ENCODE measurements at regions not wholly inside any gene's neighbourhood (a gene's known extent, or its start where the extent isn't known, plus 50 kb on each side); places are given as distances from the start of the nearest gene placed in this dataset.

DNA sequence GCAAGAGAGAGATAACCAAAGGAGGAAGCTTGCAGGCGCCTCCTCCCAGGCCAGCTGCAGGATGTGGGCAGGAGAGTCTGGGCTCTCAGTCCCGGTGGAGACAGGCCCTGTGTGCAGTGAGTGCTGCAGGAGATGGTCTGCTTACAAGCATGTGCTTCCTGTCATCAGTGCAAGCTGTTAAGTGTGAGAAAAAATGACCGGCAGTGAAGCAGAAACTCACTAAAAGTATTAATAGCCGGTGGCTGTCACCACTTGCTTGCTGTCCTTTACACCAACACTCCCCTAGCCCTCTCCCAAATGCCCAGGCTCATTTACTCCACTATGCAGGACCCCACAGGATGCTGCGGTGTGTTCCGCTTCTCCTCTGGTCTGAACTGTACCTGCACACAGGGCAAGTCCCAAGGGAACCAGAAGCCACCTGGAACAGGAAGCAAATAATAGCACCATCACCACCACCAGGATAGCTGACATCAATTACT lies 435.6 kb upstream of the HS6ST1 start:
- WGBS, result 5% methylated on average over 6 of the region's 6 CpGs
- Histone ChIP-seq H3K9me3 (ENCODE audit: control insufficient read depth in 2 of 2, insufficient read depth in 1 of 2, low read length in 1 of 2) (peaks cover 0 to 10% of the 10 kb centered on the region in 2 donors), H3K4me3 (ENCODE audit: low read length in 2 of 2) (no peak overlapping the region), H3K36me3 (ENCODE audit: control insufficient read depth in 2 of 2, insufficient read depth in 2 of 2, low read length in 1 of 2) (no peaks in the 10 kb centered on the region), H3K27me3 (ENCODE audit: control insufficient read depth in 2 of 2, insufficient read depth in 1 of 2, low read length in 1 of 2) (no peaks in the 10 kb centered on the region), H3K27ac (ENCODE audit: low read depth in 1 of 2, low read length in 1 of 2) (peak overlapping the region; percentile 65 to 74), H3K4me1 (ENCODE audit: control insufficient read depth in 2 of 2, insufficient read depth in 2 of 2, low read length in 2 of 2) (peaks cover 33 to 60% of the 10 kb centered on the region in 2 donors)
- peak in 6 of 9 donors; percentile 59 to 90 (median 76) for DNase-seq (ENCODE audit: low read depth in 6 of 9, low spot score in 9 of 9)

DNA sequence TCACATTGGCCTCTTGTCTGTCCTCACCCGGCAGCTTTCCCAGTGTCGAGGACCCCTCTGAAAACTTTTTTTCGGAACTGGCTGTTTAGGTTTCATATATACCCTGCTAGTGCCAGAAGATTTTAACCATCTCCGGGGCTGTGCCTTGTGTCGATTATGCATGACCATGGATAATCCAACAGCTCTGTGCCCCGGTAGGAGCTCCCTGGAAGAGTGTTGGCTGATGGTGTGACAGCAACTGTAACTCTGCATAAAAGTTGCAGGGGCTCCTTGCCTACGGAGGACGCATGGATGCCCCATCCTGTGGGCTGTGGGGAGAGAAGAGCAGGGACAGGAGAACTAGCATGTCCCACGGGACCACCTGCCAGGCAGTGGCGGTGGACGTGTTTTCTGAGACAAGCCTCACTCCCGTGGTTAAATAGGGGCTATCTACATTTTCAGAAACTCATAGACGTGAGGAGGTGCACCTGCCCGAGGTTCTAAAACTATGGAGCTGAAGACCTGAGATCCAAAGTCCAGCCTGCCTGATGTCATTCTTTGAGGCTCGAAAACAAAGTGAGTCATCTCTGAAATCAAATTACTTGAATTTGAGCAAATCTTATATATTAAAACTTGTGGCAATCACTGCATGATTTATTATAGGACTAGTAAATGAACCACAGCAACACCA lies 437.2 kb upstream of the HS6ST1 start:
- Histone ChIP-seq H3K4me1 (ENCODE audit: control insufficient read depth in 2 of 2, insufficient read depth in 2 of 2, low read length in 2 of 2) (peaks cover 23 to 49% of the 10 kb centered on the region in 2 donors), H3K27ac (ENCODE audit: low read depth in 1 of 2, low read length in 1 of 2) (no peak overlapping the region), H3K36me3 (ENCODE audit: control insufficient read depth in 2 of 2, insufficient read depth in 2 of 2, low read length in 1 of 2) (no peaks in the 10 kb centered on the region)

DNA sequence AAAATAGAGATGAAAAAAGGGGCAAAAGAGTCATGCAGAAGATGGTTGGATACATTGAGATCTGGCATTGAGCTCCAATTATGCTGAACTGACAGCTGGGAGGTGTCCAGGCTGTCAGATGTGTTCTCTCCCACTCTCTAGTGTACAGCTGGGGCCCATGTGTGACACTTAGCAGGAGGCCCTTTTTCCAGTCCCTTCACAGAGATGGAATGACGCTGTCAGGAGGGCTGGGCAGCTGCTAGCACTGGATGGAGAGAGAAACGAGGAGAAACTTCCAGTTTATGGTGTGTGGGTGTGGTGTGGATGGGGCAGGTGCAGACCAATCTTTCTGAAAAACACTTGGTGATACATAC lies 437.7 kb upstream of the HS6ST1 start:
- no peak for DNase-seq (ENCODE audit: low read depth in 6 of 9, low spot score in 9 of 9)
- 53% methylated on average over 2 of the region's 2 CpGs for WGBS
- no peaks in the 10 kb centered on the region for H3K36me3 ChIP-seq (ENCODE audit: control insufficient read depth in 2 of 2, insufficient read depth in 2 of 2, low read length in 1 of 2)

More for the DNA sequence above, 437.2 kb upstream of the HS6ST1 start:
- H3K4me3 ChIP-seq (ENCODE audit: low read length in 2 of 2), result no peak overlapping the region
- WGBS, result 73% methylated on average over 15 of the region's 15 CpGs
- H3K9me3 ChIP-seq (ENCODE audit: control insufficient read depth in 2 of 2, insufficient read depth in 1 of 2, low read length in 1 of 2), result no peaks in the 10 kb centered on the region
- no peak for DNase-seq (ENCODE audit: low read depth in 6 of 9, low spot score in 9 of 9)
- no peaks in the 10 kb centered on the region for H3K27me3 ChIP-seq (ENCODE audit: control insufficient read depth in 2 of 2, insufficient read depth in 1 of 2, low read length in 1 of 2)

GRCh38 chr2:128765811-128766210 lies 447.1 kb upstream of the HS6ST1 start:
- Histone ChIP-seq H3K27ac (ENCODE audit: low read depth in 1 of 2, low read length in 1 of 2) (no peak overlapping the region), H3K4me1 (ENCODE audit: control insufficient read depth in 2 of 2, insufficient read depth in 2 of 2, low read length in 2 of 2) (peaks cover 4 to 11% of the 10 kb centered on the region in 2 donors), H3K27me3 (ENCODE audit: control insufficient read depth in 2 of 2, insufficient read depth in 1 of 2, low read length in 1 of 2) (no peaks in the 10 kb centered on the region), H3K4me3 (ENCODE audit: low read length in 2 of 2) (no peak overlapping the region), H3K9me3 (ENCODE audit: control insufficient read depth in 2 of 2, insufficient read depth in 1 of 2, low read length in 1 of 2) (no peaks in the 10 kb centered on the region), H3K36me3 (ENCODE audit: control insufficient read depth in 2 of 2, insufficient read depth in 2 of 2, low read length in 1 of 2) (no peaks in the 10 kb centered on the region)
- 79% methylated on average over 6 of the region's 6 CpGs for WGBS
- DNase-seq (ENCODE audit: low read depth in 6 of 9, low spot score in 9 of 9), result peak in 1 of 9 donors; percentile 49

More for the DNA sequence above, 437.7 kb upstream of the HS6ST1 start:
- Histone ChIP-seq H3K9me3 (ENCODE audit: control insufficient read depth in 2 of 2, insufficient read depth in 1 of 2, low read length in 1 of 2) (no peaks in the 10 kb centered on the region), H3K4me3 (ENCODE audit: low read length in 2 of 2) (no peak overlapping the region), H3K27ac (ENCODE audit: low read depth in 1 of 2, low read length in 1 of 2) (no peak overlapping the region), H3K4me1 (ENCODE audit: control insufficient read depth in 2 of 2, insufficient read depth in 2 of 2, low read length in 2 of 2) (peaks cover 23 to 45% of the 10 kb centered on the region in 2 donors), H3K27me3 (ENCODE audit: control insufficient read depth in 2 of 2, insufficient read depth in 1 of 2, low read length in 1 of 2) (no peaks in the 10 kb centered on the region)

GRCh38 chr2:128768041-128768440 lies 449.4 kb upstream of the HS6ST1 start:
- Histone ChIP-seq H3K27me3 (ENCODE audit: control insufficient read depth in 2 of 2, insufficient read depth in 1 of 2, low read length in 1 of 2) (no peaks in the 10 kb centered on the region), H3K36me3 (ENCODE audit: control insufficient read depth in 2 of 2, insufficient read depth in 2 of 2, low read length in 1 of 2) (no peaks in the 10 kb centered on the region), H3K27ac (ENCODE audit: low read depth in 1 of 2, low read length in 1 of 2) (no peak overlapping the region), H3K9me3 (ENCODE audit: control insufficient read depth in 2 of 2, insufficient read depth in 1 of 2, low read length in 1 of 2) (no peaks in the 10 kb centered on the region), H3K4me1 (ENCODE audit: control insufficient read depth in 2 of 2, insufficient read depth in 2 of 2, low read length in 2 of 2) (peaks cover 4 to 11% of the 10 kb centered on the region in 2 donors), H3K4me3 (ENCODE audit: low read length in 2 of 2) (no peak overlapping the region)
- 100% methylated on average over 1 of the region's 1 CpG for WGBS
- DNase-seq (ENCODE audit: low read depth in 6 of 9, low spot score in 9 of 9), result no peak

DNA sequence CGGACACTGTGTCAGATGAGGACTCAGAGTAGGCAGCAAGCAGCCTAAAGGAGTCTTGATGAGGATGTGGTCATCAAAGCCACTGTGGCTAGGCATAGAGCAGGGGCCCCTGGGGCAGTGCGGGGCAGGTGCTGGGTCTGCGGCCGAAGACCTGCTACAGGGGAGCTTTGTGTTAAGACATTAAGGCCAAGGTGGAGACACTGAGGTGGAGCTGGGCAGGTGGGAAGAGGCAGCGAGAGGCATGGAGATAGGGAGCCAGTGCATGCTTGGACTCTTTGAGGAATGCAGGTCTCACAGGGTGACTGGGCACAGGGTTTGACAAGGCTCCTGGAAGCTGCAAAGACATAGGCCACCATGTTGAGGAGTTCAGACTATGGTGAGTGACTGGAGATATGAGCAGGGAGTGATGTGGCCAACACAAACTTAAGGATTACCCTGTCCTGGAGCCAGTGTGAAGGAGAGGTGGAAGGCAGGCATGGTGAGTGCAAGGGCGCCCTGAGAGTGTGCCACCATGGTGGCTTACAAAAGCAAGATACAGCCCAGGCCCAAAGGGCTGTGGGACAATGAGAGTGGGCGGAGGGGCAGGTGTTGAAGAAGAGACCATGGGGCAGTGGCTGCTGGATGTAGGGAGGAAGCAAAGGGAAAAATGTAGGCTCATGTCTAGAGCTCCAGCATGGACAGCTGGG lies 450.9 kb upstream of the HS6ST1 start:
- DNase-seq (ENCODE audit: low read depth in 6 of 9, low spot score in 9 of 9), result no peak
- no peaks in the 10 kb centered on the region for H3K36me3 ChIP-seq (ENCODE audit: control insufficient read depth in 2 of 2, insufficient read depth in 2 of 2, low read length in 1 of 2)
- no peak overlapping the region for H3K27ac ChIP-seq (ENCODE audit: low read depth in 1 of 2, low read length in 1 of 2)
- H3K27me3 ChIP-seq (ENCODE audit: control insufficient read depth in 2 of 2, insufficient read depth in 1 of 2, low read length in 1 of 2), result no peaks in the 10 kb centered on the region
- no peak overlapping the region for H3K4me3 ChIP-seq (ENCODE audit: low read length in 2 of 2)
- H3K9me3 ChIP-seq (ENCODE audit: control insufficient read depth in 2 of 2, insufficient read depth in 1 of 2, low read length in 1 of 2), result no peaks in the 10 kb centered on the region
- 90% methylated on average over 7 of the region's 7 CpGs for WGBS
- H3K4me1 ChIP-seq (ENCODE audit: control insufficient read depth in 2 of 2, insufficient read depth in 2 of 2, low read length in 2 of 2), result peaks cover 4 to 11% of the 10 kb centered on the region in 2 donors

DNA sequence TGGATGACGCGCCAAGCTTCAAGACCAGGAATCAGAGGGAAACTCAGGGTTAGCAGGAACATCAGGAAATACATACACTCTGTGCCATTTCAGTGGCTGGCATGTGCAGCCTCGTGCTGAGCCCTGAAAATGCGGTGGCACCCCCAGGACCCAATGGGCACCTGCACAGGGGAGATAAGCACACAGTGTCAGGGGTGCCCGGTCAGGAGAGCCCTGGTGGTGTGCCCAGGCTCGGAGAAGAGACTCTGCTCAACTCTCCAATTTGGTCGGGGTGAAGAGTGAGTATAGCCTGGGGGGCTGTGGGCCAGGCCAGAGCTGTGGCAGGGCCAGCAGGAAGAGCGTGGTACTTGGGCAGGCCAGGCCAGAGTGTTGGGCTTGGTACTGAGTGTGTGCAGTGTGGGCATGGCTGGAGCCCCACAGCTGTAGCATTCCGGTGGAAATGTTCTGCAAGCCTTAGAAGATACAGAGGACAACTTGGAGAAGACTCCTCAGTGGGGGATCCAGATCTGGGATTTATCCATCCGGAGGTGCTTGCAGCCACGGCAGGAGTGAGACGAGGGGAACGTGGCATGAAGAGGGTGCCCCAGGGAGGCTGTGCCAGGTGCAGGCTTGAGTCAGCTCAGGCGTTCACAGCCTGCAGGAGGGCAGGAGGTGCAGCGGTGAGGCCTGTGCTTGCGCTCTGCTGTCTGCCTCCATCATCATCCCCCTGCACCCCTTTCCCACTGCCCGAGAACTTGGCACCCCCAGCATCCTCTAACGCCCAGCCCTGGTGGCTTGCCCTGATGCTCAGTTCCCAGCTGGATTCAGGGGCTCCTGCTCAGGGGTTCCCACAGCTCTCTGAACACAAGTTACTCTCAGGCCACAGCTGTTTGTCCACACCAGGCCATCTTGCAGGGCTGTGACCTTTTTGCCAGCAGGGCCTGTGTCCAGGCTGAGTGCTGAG lies 451.7 kb upstream of the HS6ST1 start:
- H3K9me3 ChIP-seq (ENCODE audit: control insufficient read depth in 2 of 2, insufficient read depth in 1 of 2, low read length in 1 of 2), result no peaks in the 10 kb centered on the region
- no peaks in the 10 kb centered on the region for H3K36me3 ChIP-seq (ENCODE audit: control insufficient read depth in 2 of 2, insufficient read depth in 2 of 2, low read length in 1 of 2)
- no peak overlapping the region for H3K4me3 ChIP-seq (ENCODE audit: low read length in 2 of 2)
- no peaks in the 10 kb centered on the region for H3K27me3 ChIP-seq (ENCODE audit: control insufficient read depth in 2 of 2, insufficient read depth in 1 of 2, low read length in 1 of 2)
- 98% methylated on average over 18 of the region's 18 CpGs for WGBS
- DNase-seq (ENCODE audit: low read depth in 6 of 9, low spot score in 9 of 9), result no peak
- H3K4me1 ChIP-seq (ENCODE audit: control insufficient read depth in 2 of 2, insufficient read depth in 2 of 2, low read length in 2 of 2), result peaks cover 4 to 8% of the 10 kb centered on the region in 2 donors
- no peak overlapping the region for H3K27ac ChIP-seq (ENCODE audit: low read depth in 1 of 2, low read length in 1 of 2)

DNA sequence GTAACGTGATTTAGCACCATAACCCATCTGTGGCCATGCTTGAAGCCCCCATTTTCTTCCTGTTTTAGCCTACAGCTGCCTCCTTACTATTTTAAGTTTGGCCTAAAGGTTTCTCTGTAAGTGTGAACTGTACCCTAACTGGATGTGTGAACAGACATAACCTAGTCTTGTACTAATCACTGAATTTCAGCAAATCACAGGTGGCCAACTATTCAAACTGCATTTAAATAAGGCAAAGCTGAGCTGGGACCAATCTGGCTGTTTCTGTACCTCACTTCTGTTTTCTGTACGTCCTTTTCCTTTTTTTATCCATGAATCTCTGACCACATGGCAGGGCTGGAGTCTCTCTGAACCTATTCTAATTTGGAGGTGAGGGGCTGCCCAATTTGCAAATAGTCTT lies 452.7 kb upstream of the HS6ST1 start:
- no peaks in the 10 kb centered on the region for H3K4me1 ChIP-seq (ENCODE audit: control insufficient read depth in 2 of 2, insufficient read depth in 2 of 2, low read length in 2 of 2)
- no peaks in the 10 kb centered on the region for H3K9me3 ChIP-seq (ENCODE audit: control insufficient read depth in 2 of 2, insufficient read depth in 1 of 2, low read length in 1 of 2)
- no peak overlapping the region for H3K27ac ChIP-seq (ENCODE audit: low read depth in 1 of 2, low read length in 1 of 2)
- no peak overlapping the region for H3K4me3 ChIP-seq (ENCODE audit: low read length in 2 of 2)
- WGBS, result 85% methylated on average over 2 of the region's 2 CpGs
- no peaks in the 10 kb centered on the region for H3K36me3 ChIP-seq (ENCODE audit: control insufficient read depth in 2 of 2, insufficient read depth in 2 of 2, low read length in 1 of 2)
- no peaks in the 10 kb centered on the region for H3K27me3 ChIP-seq (ENCODE audit: control insufficient read depth in 2 of 2, insufficient read depth in 1 of 2, low read length in 1 of 2)
- DNase-seq (ENCODE audit: low read depth in 6 of 9, low spot score in 9 of 9), result no peak

DNA sequence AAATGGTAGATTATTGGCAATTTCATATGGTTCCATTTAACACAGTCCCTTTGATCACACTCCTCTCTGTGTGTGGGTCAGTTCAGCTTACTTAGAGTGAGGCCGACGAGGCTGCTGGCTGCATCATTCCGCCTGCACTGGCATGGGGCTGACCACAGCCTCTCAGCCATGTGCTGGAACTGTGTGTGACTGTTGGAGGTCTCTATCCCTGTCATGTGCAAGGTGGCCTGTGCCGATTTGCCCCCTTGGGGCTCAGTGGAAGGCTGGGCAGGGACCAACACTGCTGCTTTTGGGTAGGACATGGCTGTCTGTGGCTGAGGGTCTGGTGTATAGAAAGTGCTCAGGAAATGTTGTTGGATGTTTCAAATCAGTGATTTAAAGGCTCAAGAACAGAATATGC lies 454.0 kb upstream of the HS6ST1 start:
- Histone ChIP-seq H3K9me3 (ENCODE audit: control insufficient read depth in 2 of 2, insufficient read depth in 1 of 2, low read length in 1 of 2) (no peaks in the 10 kb centered on the region), H3K4me1 (ENCODE audit: control insufficient read depth in 2 of 2, insufficient read depth in 2 of 2, low read length in 2 of 2) (no peaks in the 10 kb centered on the region), H3K4me3 (ENCODE audit: low read length in 2 of 2) (no peak overlapping the region), H3K36me3 (ENCODE audit: control insufficient read depth in 2 of 2, insufficient read depth in 2 of 2, low read length in 1 of 2) (no peaks in the 10 kb centered on the region), H3K27ac (ENCODE audit: low read depth in 1 of 2, low read length in 1 of 2) (no peak overlapping the region), H3K27me3 (ENCODE audit: control insufficient read depth in 2 of 2, insufficient read depth in 1 of 2, low read length in 1 of 2) (no peaks in the 10 kb centered on the region)
- no peak for DNase-seq (ENCODE audit: low read depth in 6 of 9, low spot score in 9 of 9)
- 98% methylated on average over 4 of the region's 4 CpGs for WGBS

Data from thymus (tissue), 11 donors.